ENCODE measurements at regions not wholly inside any gene's neighbourhood (a gene's known extent, or its start where the extent isn't known, plus 50 kb on each side); places are given as distances from the start of the nearest gene placed in this dataset.

GRCh38 chr10:61548364-61548763 is 95.2 kb upstream of the TMEM26 start:
- H3K4me3 ChIP-seq (ENCODE audit: low read depth, low read length) = no peak overlapping the region
- no peak for DNase-seq (ENCODE audit: low read depth)
- no peak for TF ChIP-seq CTCF (conservative IDR thresholded peaks at IDR 0.05; ENCODE audit: low read depth, low read length)

GRCh38 chr10:61547297-61547696 is 94.1 kb upstream of the TMEM26 start:
- no peak for TF ChIP-seq CTCF (conservative IDR thresholded peaks at IDR 0.05; ENCODE audit: low read depth, low read length)

GRCh38 chr10:61545170-61545569 is 92.0 kb upstream of the TMEM26 start:
- no peak for DNase-seq (ENCODE audit: low read depth)

More at GRCh38 chr10:61547297-61547696, 94.1 kb upstream of the TMEM26 start:
- H3K4me3 ChIP-seq (ENCODE audit: low read depth, low read length) = no peak overlapping the region
- no peak for DNase-seq (ENCODE audit: low read depth)

GRCh38 chr10:61543831-61544230 is 90.7 kb upstream of the TMEM26 start:
- H3K4me3 ChIP-seq (ENCODE audit: low read depth, low read length) = no peak overlapping the region
- DNase-seq (ENCODE audit: low read depth) = no peak
- TF ChIP-seq CTCF (conservative IDR thresholded peaks at IDR 0.05; ENCODE audit: low read depth, low read length) = no peak

More at GRCh38 chr10:61545170-61545569, 92.0 kb upstream of the TMEM26 start:
- no peak overlapping the region for H3K4me3 ChIP-seq (ENCODE audit: low read depth, low read length)
- no peak for TF ChIP-seq CTCF (conservative IDR thresholded peaks at IDR 0.05; ENCODE audit: low read depth, low read length)

GRCh38 chr10:61542596-61542995 is 89.4 kb upstream of the TMEM26 start:
- H3K4me3 ChIP-seq (ENCODE audit: low read depth, low read length) = no peak overlapping the region
- no peak for DNase-seq (ENCODE audit: low read depth)
- no peak for TF ChIP-seq CTCF (conservative IDR thresholded peaks at IDR 0.05; ENCODE audit: low read depth, low read length)

- no peak for TF ChIP-seq CTCF (conservative IDR thresholded peaks at IDR 0.05; ENCODE audit: low read depth, low read length)
- DNase-seq (ENCODE audit: low read depth) = no peak
- no peak overlapping the region for H3K4me3 ChIP-seq (ENCODE audit: low read depth, low read length)
Observed at GRCh38 chr10:61541960-61542359, 88.8 kb upstream of the TMEM26 start.

GRCh38 chr10:61539876-61540275 is 86.7 kb upstream of the TMEM26 start:
- TF ChIP-seq CTCF (conservative IDR thresholded peaks at IDR 0.05; ENCODE audit: low read depth, low read length) = no peak
- DNase-seq (ENCODE audit: low read depth) = no peak
- H3K4me3 ChIP-seq (ENCODE audit: low read depth, low read length) = no peak overlapping the region

Data from epithelial cell of proximal tubule (primary cell).